SW480 (cell line): ENCODE measurements at regions not wholly inside any gene's neighbourhood (a gene's known extent, or its start where the extent isn't known, plus 50 kb on each side); places are given as distances from the start of the nearest gene placed in this dataset.
"Not testable (repeated sequence)": the region's sequence is repeated elsewhere in the genome, so short reads cannot be mapped to it uniquely, and the experiment has no call there.

Source experiments
- DNase-seq: peaks from one replicate; pipeline ENCODE4 v3.0.0-alpha.2; 2016; ENCODE audit warnings: low spot score

- DNase-seq = no peak
Observed at GRCh38 chr10:26952094-26952493, 91.3 kb upstream of the ABI1 start.

GRCh38 chr10:26951650-26952049 lies 90.9 kb upstream of the ABI1 start:
- no peak for DNase-seq

GRCh38 chr10:26950934-26951333 lies 90.2 kb upstream of the ABI1 start:
- DNase-seq = no peak

GRCh38 chr10:26946102-26946811 lies 85.5 kb upstream of the ABI1 start:
- no peak for DNase-seq

- no peak for DNase-seq
Observed at GRCh38 chr10:26944261-26944882, 83.6 kb upstream of the ABI1 start.

GRCh38 chr10:26939962-26940354 lies 79.2 kb upstream of the ABI1 start:
- DNase-seq = no peak

- no peak for DNase-seq
Observed at GRCh38 chr10:26939290-26939961, 78.7 kb upstream of the ABI1 start.

- DNase-seq = no peak
Observed at GRCh38 chr10:26938578-26938977, 77.8 kb upstream of the ABI1 start.

- no peak for DNase-seq
Observed at GRCh38 chr10:26937371-26937770, 76.6 kb upstream of the ABI1 start.

- DNase-seq = not testable (repeated sequence)
Observed at GRCh38 chr10:26934190-26934589, 73.4 kb upstream of the ABI1 start.

- DNase-seq = no peak
Observed at GRCh38 chr10:26932576-26932975, 71.8 kb upstream of the ABI1 start.

- peak; percentile 2 for DNase-seq
Observed at GRCh38 chr10:26931223-26931622, 70.5 kb upstream of the ABI1 start.

- DNase-seq = not testable (repeated sequence)
Observed at GRCh38 chr10:26922824-26923223, 62.1 kb upstream of the ABI1 start.

- not testable (repeated sequence) for DNase-seq
Observed at GRCh38 chr10:26919156-26919860, 58.5 kb upstream of the ABI1 start.

- DNase-seq = no peak
Observed at GRCh38 chr10:26914898-26915297, 54.1 kb upstream of the ABI1 start.

- no peak for DNase-seq
Observed at GRCh38 chr10:26911811-26912461, 51.2 kb upstream of the ABI1 start.
